K562 (cell line): ENCODE measurements at regions not wholly inside any gene's neighbourhood (a gene's known extent, or its start where the extent isn't known, plus 50 kb on each side); places are given as distances from the start of the nearest gene placed in this dataset.

Source experiments
- ARID2 ChIP-seq: fragments of 450-650 bp; IDR thresholded peaks from 2 replicates; pipeline ENCODE4 v1.6.1; 2017; ENCODE audit warnings: antibody characterized with exemption, mild to moderate bottlenecking
- FOXK1 ChIP-seq: sonication (generic); formaldehyde crosslinking; IDR thresholded peaks from 2 replicates; pipeline ENCODE4 v1.8.0; 2022; ENCODE audit warnings: missing genetic modification reagents, mild to moderate bottlenecking, borderline replicate concordance
- HEY1 ChIP-seq: fragments of 250-450 bp; sonication (Bioruptor Pico); IDR thresholded peaks from 2 replicates; pipeline ENCODE4 v1.5.0; 2020; ENCODE audit warnings: mild to moderate bottlenecking, moderate library complexity, borderline replicate concordance
- POLR2A ChIP-seq: fragments of 450-650 bp; conservative IDR thresholded peaks from 2 replicates; pipeline ENCODE4 v1.6.1; 2016
- RFX5 ChIP-seq: IDR thresholded peaks from 2 replicates; pipeline ENCODE4 v1.6.1; 2011; ENCODE audit warnings: low read depth, mild to moderate bottlenecking, improper control_type of control experiment, low read length
- TAF1 ChIP-seq: IDR thresholded peaks from 2 replicates; pipeline ENCODE4 v1.6.1; 2011; ENCODE audit warnings: mild to moderate bottlenecking, low read length, moderate library complexity; ENCODE audit not compliant: insufficient read depth, control insufficient read depth, severe bottlenecking; ENCODE audit errors: extremely low read depth
- TRIM24 ChIP-seq, 2 experiments: fragments of 450-650 bp; IDR thresholded peaks; 2 replicates each; pipeline ENCODE4 v1.6.1; 2016
- ZNF232 ChIP-seq: sonication (generic); formaldehyde crosslinking; IDR thresholded peaks from 2 replicates; pipeline ENCODE4 v1.8.0; 2022; ENCODE audit warnings: mild to moderate bottlenecking, missing genetic modification reagents
- TF ChIP-seq, protein P1 (sequence below), 3 experiments: IDR thresholded peaks in 2 of 3; conservative IDR thresholded peaks in 1 of 3; 2 replicates each; pipeline ENCODE4 v1.5.1; 2011 to 2012; ENCODE audit warnings: low read length in 3 of 3, mild to moderate bottlenecking in 3 of 3, control low read depth in 2 of 3, improper control_type of control experiment in 1 of 3, inconsistent platforms in 1 of 3, low read depth in 1 of 3, mixed read lengths in 1 of 3, moderate library complexity in 1 of 3; ENCODE audit not compliant: insufficient read depth in 2 of 3

DNA sequence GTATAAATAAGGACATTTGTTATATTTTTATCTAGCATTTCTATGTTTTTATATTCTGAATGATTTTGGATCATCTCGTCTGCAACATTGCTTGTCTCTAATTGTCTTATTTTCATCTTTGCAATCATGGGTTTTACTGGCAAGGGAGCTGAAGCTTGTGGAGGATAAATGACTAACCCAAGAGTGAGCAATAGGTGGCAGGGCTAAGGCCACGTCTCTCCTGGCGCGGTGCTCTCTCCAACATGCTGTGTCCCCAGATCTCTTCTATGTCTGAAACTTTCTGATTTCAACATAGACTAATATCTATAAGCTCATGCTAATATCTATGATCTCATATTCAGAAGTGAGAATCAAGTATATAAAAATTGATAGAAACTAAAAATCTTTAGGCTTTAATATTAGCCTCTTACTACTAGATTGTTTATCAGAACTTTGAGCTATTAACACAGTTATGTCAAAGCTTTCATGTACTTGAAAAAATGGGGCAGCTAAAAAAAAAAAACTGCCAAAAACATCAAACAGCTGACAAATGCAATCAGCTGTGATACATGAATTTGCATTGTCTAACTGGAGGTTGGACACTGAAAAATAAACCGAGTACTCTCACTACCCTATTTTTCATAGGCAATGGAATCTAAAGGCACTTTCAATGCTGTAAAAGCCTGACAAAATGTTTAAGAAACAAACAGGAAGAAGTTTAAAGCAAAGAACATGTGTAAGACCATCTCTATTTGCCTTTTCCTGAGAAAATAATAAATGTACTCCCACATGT lies 169.2 kb downstream of the TMA16 start:
- TF ChIP-seq TAF1: no peak
- TF ChIP-seq FOXK1 (CRISPR knock-in tag): no peak
- TF ChIP-seq, protein P1, sequence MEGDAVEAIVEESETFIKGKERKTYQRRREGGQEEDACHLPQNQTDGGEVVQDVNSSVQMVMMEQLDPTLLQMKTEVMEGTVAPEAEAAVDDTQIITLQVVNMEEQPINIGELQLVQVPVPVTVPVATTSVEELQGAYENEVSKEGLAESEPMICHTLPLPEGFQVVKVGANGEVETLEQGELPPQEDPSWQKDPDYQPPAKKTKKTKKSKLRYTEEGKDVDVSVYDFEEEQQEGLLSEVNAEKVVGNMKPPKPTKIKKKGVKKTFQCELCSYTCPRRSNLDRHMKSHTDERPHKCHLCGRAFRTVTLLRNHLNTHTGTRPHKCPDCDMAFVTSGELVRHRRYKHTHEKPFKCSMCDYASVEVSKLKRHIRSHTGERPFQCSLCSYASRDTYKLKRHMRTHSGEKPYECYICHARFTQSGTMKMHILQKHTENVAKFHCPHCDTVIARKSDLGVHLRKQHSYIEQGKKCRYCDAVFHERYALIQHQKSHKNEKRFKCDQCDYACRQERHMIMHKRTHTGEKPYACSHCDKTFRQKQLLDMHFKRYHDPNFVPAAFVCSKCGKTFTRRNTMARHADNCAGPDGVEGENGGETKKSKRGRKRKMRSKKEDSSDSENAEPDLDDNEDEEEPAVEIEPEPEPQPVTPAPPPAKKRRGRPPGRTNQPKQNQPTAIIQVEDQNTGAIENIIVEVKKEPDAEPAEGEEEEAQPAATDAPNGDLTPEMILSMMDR (IDR thresholded peaks at IDR 0.05 in 2 of 3, conservative IDR thresholded peaks at IDR 0.05 in 1 of 3; ENCODE audit: insufficient read depth in 2 of 3, low read depth in 1 of 3, low read length in 3 of 3): no peak
- no peak for TF ChIP-seq TRIM24 (IDR thresholded peaks at IDR 0.05)
- TF ChIP-seq ZNF232 (CRISPR knock-in tag): no peak
- no peak for TF ChIP-seq HEY1
- TF ChIP-seq RFX5: no peak
- no peak for TF ChIP-seq POLR2A
- no peak for TF ChIP-seq ARID2
